Mesenteric fat pad (tissue), 1 donor: ENCODE measurements at regions not wholly inside any gene's neighbourhood (a gene's known extent, or its start where the extent isn't known, plus 50 kb on each side); places are given as distances from the start of the nearest gene placed in this dataset.
"Not testable (repeated sequence)": the region's sequence is repeated elsewhere in the genome, so short reads cannot be mapped to it uniquely, and the experiment has no call there.

Experiments used
- DNase-seq: peaks from one replicate; pipeline ENCODE4 v3.0.0-alpha.2; 2020; ENCODE audit warnings: low spot score
- donor health status: DM: yes; HTN: yes; CAD: no.

- no peak for DNase-seq
Measured at GRCh38 chr4:33493231-33493630, 2751.1 kb downstream of the ARAP2 start.

- no peak for DNase-seq
Measured at GRCh38 chr4:33494150-33494549, 2750.2 kb downstream of the ARAP2 start.

- not testable (repeated sequence) for DNase-seq
Measured at GRCh38 chr4:33501587-33501986, 2742.7 kb downstream of the ARAP2 start.

GRCh38 chr4:33512397-33512796, 2731.9 kb downstream of the ARAP2 start:
- no peak for DNase-seq

GRCh38 chr4:33518856-33519255, 2725.5 kb downstream of the ARAP2 start:
- DNase-seq, result no peak

GRCh38 chr4:33532821-33533220, 2711.5 kb downstream of the ARAP2 start:
- DNase-seq, result no peak

GRCh38 chr4:33536898-33537297, 2707.4 kb downstream of the ARAP2 start:
- DNase-seq, result no peak

GRCh38 chr4:33537527-33537926, 2706.8 kb downstream of the ARAP2 start:
- no peak for DNase-seq

- DNase-seq, result no peak
Measured at GRCh38 chr4:33543941-33544450, 2700.3 kb downstream of the ARAP2 start.

GRCh38 chr4:33551244-33551643, 2693.1 kb downstream of the ARAP2 start:
- no peak for DNase-seq

- DNase-seq, result no peak
Measured at GRCh38 chr4:33561259-33561658, 2683.1 kb downstream of the ARAP2 start.

GRCh38 chr4:33566649-33567048, 2677.7 kb downstream of the ARAP2 start:
- no peak for DNase-seq

GRCh38 chr4:33577791-33578190, 2666.5 kb downstream of the ARAP2 start:
- DNase-seq, result no peak

- DNase-seq, result no peak
Measured at GRCh38 chr4:33579951-33580350, 2664.4 kb downstream of the ARAP2 start.

GRCh38 chr4:33592701-33593100, 2651.6 kb downstream of the ARAP2 start:
- no peak for DNase-seq

GRCh38 chr4:33606951-33607350, 2637.4 kb downstream of the ARAP2 start:
- no peak for DNase-seq

GRCh38 chr4:33616121-33616520, 2628.2 kb downstream of the ARAP2 start:
- no peak for DNase-seq

GRCh38 chr4:33625748-33626147, 2618.6 kb downstream of the ARAP2 start:
- no peak for DNase-seq

- no peak for DNase-seq
Measured at GRCh38 chr4:33626221-33626620, 2618.1 kb downstream of the ARAP2 start.

- DNase-seq, result no peak
Measured at GRCh38 chr4:33628296-33628695, 2616.0 kb downstream of the ARAP2 start.

- no peak for DNase-seq
Measured at GRCh38 chr4:33649015-33649414, 2595.3 kb downstream of the ARAP2 start.

- DNase-seq, result no peak
Measured at GRCh38 chr4:33649471-33649870, 2594.8 kb downstream of the ARAP2 start.

GRCh38 chr4:33650036-33650435, 2594.3 kb downstream of the ARAP2 start:
- no peak for DNase-seq

- no peak for DNase-seq
Measured at GRCh38 chr4:33658971-33659370, 2585.3 kb downstream of the ARAP2 start.
